ENCODE measurements at regions not wholly inside any gene's neighbourhood (a gene's known extent, or its start where the extent isn't known, plus 50 kb on each side); places are given as distances from the start of the nearest gene placed in this dataset.

GRCh38 chr16:9395958-9396359 is 304.5 kb downstream of the HAPSTR1 start:
- intact Hi-C loops (cut with DNase I): no loop called here
- no peak for DNase-seq (ENCODE audit: low spot score)

- intact Hi-C loops (cut with DNase I): no loop called here
- no peak for DNase-seq (ENCODE audit: low spot score)
Measured at GRCh38 chr16:9399573-9399972, 308.1 kb downstream of the HAPSTR1 start.

DNA sequence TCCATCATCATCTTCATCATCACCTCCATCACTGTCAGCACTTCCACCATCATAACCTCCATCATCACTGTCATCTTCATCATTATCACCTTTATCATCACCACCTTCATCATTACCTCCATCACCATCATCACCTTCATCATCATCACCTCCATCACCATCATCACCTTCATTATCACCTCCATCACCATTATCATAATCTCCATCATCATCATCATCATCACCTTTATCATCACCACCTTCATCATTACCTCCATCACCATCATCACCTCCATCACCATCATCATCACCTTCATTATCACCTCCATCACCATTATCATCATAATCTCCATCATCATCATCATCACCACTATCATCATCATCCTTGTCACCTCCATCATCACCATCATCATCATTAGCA is 309.7 kb downstream of the HAPSTR1 start:
- intact Hi-C loops (cut with DNase I): no loop called here
- DNase-seq (ENCODE audit: low spot score): no peak

DNA sequence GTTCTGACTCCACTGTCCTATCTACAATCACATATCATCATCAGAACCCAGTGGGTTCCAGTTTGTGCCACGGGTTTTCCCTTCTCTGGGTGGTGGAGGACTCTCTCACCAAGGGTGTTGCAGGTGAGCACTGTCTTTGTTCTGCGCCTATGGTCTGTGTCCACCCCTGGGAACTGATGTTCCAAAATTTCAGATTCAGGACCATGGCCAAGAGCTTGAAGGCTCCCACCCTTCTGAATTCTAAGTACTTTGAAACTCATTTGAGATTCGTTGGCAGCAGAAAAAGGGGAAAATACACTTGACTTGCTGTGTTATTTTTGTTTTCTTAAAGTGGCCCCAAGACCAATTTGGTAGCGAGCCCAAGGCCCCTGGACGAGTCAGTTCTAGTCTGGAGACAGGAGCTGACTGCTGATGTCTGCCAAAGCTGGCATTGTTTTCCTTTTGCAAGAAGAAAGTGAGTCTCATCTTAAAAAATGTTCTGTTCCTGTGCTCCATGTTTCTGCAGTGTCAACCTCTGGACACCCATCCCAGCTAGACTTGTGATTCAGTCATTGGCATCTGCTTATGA is 310.9 kb downstream of the HAPSTR1 start:
- no peak for DNase-seq (ENCODE audit: low spot score)
- intact Hi-C loops (cut with DNase I): no loop called here

GRCh38 chr16:9404811-9405210 is 313.4 kb downstream of the HAPSTR1 start:
- no peak for DNase-seq (ENCODE audit: low spot score)
- intact Hi-C loops (cut with DNase I): no loop called here

- intact Hi-C loops (cut with DNase I): no loop called here
- DNase-seq (ENCODE audit: low spot score): no peak
Measured at GRCh38 chr16:9406038-9406712, 314.7 kb downstream of the HAPSTR1 start.

- intact Hi-C loops (cut with DNase I): no loop called here
- no peak for DNase-seq (ENCODE audit: low spot score)
Measured at GRCh38 chr16:9407206-9407758, 315.8 kb downstream of the HAPSTR1 start.

DNA sequence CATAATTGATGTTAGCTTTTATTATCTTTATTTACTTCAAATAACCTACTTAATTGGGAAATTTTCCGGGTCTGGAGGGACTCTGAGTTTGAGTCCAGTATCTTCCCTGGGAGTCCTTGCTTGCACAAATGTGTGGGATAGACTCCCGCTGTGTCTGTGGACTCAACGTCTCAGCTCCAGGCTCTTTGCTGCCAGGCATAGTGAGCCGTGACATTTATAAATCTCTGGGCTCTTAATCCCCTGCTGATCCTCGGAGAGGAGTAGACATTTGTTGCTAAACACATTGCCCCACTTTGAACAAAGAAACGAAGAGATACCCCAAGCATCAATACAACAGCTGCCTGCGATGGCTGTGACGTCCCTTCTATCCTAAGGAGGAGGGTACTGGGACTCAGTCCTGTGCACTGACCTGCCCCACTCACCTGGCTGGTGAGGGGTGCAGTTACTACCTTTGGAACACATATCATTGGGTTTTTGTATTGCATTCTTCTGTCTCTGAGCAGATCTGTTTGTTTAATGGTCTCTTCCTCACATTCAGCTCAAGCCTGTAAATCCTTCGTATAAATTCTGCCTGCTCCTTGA is 316.9 kb downstream of the HAPSTR1 start:
- intact Hi-C loops (cut with DNase I): no loop called here
- DNase-seq (ENCODE audit: low spot score): no peak

- intact Hi-C loops (cut with DNase I): no loop called here
- DNase-seq (ENCODE audit: low spot score): no peak
Measured at GRCh38 chr16:9409560-9410493, 318.4 kb downstream of the HAPSTR1 start.

- intact Hi-C loops (cut with DNase I): no loop called here
- DNase-seq (ENCODE audit: low spot score): no peak
Measured at GRCh38 chr16:9411426-9411825, 320.0 kb downstream of the HAPSTR1 start.

- no peak for DNase-seq (ENCODE audit: low spot score)
- intact Hi-C loops (cut with DNase I): no loop called here
Measured at GRCh38 chr16:9412031-9412914, 320.8 kb downstream of the HAPSTR1 start.

DNA sequence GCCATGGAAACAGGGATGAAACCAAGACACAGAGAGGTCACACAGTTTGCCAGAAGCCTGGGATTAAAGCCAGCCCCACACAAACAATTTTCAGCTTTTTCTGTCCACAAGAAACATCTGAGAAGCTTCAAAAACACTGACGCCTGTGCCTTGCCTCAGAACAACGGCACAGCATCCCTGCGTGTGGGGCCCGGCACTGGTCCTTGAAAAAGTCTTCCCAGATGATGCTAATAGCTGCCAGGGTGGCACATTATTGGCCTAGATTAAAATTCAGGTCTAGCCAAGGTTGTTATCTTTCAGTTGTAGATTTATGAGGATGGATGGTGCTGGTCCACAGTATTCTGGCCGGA is 321.4 kb downstream of the HAPSTR1 start:
- intact Hi-C loops (cut with DNase I): no loop called here
- no peak for DNase-seq (ENCODE audit: low spot score)

- intact Hi-C loops (cut with DNase I): no loop called here
- DNase-seq (ENCODE audit: low spot score): no peak
Measured at GRCh38 chr16:9415545-9415944, 324.1 kb downstream of the HAPSTR1 start.

DNA sequence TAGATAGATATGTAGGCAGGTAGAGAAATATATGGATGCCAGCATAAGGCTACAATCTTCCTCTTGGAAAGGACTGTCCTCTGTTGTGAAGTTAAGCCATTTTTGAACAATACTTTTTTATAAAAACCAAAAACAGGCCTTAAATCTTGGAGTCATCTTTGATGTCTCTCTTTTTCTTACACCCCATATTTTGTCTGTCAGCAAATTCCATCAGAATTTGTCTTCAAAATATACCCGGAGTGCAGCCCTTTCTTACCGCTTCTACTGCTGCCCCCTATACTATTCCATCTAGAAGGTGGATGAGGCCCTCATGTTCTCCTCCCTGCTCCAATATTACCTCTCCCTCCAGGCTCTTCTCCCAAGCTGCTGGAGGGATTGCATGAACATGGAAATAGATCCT is 326.5 kb downstream of the HAPSTR1 start:
- intact Hi-C loops (cut with DNase I): no loop called here
- DNase-seq (ENCODE audit: low spot score): no peak

- intact Hi-C loops (cut with DNase I): no loop called here
- no peak for DNase-seq (ENCODE audit: low spot score)
Measured at GRCh38 chr16:9419161-9419560, 327.7 kb downstream of the HAPSTR1 start.

DNA sequence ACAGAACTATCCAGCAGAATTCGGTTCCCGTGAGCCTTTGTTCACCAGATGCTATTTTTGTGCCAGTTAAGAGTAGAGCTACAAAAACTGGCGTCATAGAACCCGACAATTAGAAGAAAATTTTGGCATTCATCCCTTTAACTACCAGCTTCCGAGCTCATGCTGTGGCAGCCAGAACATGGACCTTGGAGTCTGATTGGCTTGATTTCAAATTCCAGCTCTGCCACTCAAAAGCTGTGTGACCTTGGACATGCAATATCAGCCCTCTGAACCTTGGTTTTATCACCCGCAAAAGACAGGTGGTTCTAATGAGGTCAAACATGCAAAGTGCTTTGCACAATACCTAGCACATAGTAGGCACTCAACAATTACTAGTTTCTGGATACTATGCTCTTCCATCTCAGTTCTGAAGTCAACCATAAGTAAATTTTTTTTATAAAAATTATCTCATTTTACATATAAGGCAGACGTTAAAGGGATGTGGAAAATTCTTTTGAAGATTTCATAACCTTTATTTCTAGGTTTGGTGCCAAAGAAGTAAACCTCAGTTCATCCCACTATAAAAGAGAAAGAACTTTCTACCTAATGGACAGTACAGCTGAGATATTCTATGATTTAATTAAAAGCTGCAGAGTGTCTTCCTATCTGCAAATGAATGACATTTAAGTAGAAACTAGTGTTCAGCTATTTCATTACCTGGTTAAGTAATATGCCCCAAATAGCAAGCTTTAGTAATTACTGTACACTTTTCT is 331.5 kb downstream of the HAPSTR1 start:
- intact Hi-C loops (cut with DNase I): no loop called here
- no peak for DNase-seq (ENCODE audit: low spot score)

- DNase-seq (ENCODE audit: low spot score): no peak
- intact Hi-C loops (cut with DNase I): no loop called here
Measured at GRCh38 chr16:9425236-9425635, 333.8 kb downstream of the HAPSTR1 start.

DNA sequence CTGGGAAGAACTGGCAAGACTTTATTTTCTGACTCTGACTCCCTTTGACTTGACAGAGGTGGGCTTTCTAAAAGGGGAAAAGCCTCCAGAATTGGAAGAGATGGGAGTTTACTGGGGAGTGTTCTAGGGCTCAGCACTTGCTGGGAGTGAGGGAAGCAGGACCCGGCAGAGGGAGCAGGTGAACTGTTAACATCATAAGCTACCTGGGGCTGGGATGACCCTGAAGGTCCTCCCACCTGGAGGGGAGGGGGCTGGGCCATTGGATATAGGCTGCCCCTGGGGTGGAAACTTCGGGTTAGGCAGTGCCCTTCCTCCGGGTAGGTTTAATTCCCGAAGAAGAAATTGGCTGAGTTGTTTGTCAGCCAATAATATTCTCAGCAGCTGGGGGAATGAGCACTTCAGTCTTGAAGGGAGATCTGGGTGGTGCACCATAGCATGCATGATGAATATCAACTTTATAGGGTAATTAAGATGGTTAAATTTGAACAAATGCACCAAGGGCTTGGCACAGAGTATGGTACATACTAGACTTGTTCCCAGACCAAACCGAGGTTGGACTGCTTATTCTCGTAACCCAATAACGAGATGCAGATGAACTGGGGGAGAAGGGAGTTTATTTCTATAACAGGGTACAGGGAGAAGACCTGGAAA is 337.0 kb downstream of the HAPSTR1 start:
- DNase-seq (ENCODE audit: low spot score): no peak
- intact Hi-C loops (cut with DNase I): no loop called here
